B cell (primary cell): ENCODE measurements at regions not wholly inside any gene's neighbourhood (a gene's known extent, or its start where the extent isn't known, plus 50 kb on each side); places are given as distances from the start of the nearest gene placed in this dataset.

Source experiments
- ATAC-seq: fragments of 200-7000 bp; cut with Tn5 transposase; one replicate; pipeline ENCODE4 v1.10.0; 2021; ENCODE audit warnings: low read depth, mild to moderate bottlenecking, moderate number of reproducible peaks, moderate library complexity
- CTCF ChIA-PET: fragments of 350-600 bp; sonication (Branson Sonifier 250); formaldehyde crosslinking; loops from one replicate; lab custom pipeline; 2021; ENCODE audit warnings: antibody characterized with exemption, inconsistent platforms; lab: Charles Lee
- POLR2A ChIA-PET: fragments of 350-600 bp; sonication (Branson Sonifier 250); formaldehyde crosslinking; loops from one replicate; lab custom pipeline; 2021; ENCODE audit warnings: antibody characterized with exemption; lab: Charles Lee
- DNase-seq: peaks from one replicate; pipeline ENCODE4 v3.0.0; 2013
- H2AFZ ChIP-seq: 2 replicates; pipeline ENCODE4 v1.6.1; 2012; ENCODE audit warnings: mild to moderate bottlenecking, low read depth, low read length; ENCODE audit not compliant: insufficient read depth, poor library complexity, severe bottlenecking
- H3K27ac ChIP-seq, 2 donors: 1 replicate in 1 of 2; 2 replicates in 1 of 2; pipeline ENCODE4 v1.5.1; 2012 to 2013; ENCODE audit warnings: low read length in 2 of 2, mild to moderate bottlenecking in 2 of 2, moderate library complexity in 1 of 2
- H3K27me3 ChIP-seq, 4 experiments: fragments of 200-600 bp in 1 of 4; sonication (generic) in 1 of 4; replicated peaks in 1 of 4; 1 replicate in 2 of 4; 2 replicates in 2 of 4; pipeline versions ENCODE4 v1.6.1 to v1.7.0; 2013 to 2016; ENCODE audit warnings: low read length in 3 of 4, mild to moderate bottlenecking in 2 of 4, mixed read lengths in 1 of 4, moderate library complexity in 1 of 4; ENCODE audit not compliant: insufficient read depth in 4 of 4, control insufficient read depth in 3 of 4; ENCODE audit errors: control extremely low read depth in 1 of 4
- H3K36me3 ChIP-seq, 2 experiments: replicated peaks in 1 of 2; 1 replicate in 1 of 2; 2 replicates in 1 of 2; pipeline versions ENCODE4 v1.6.1 to v1.7.1; 2013; ENCODE audit warnings: low read length in 1 of 2; ENCODE audit not compliant: insufficient read depth in 2 of 2, control insufficient read depth in 1 of 2; ENCODE audit errors: control extremely low read depth in 1 of 2, extremely low read depth in 1 of 2
- H3K4me1 ChIP-seq, 2 donors: fragments of 200-600 bp in 1 of 2; sonication (generic) in 1 of 2; 1 replicate in 1 of 2; 2 replicates in 1 of 2; pipeline versions ENCODE4 v1.5.1 to v1.6.1; 2013 to 2017; ENCODE audit warnings: low read length in 2 of 2; ENCODE audit not compliant: control insufficient read depth in 2 of 2, insufficient read depth in 2 of 2
- H3K4me2 ChIP-seq: replicated peaks from 2 replicates; pipeline ENCODE3; 2012; ENCODE audit warnings: mild to moderate bottlenecking, low read depth, low read length; ENCODE audit not compliant: poor library complexity, severe bottlenecking
- H3K4me3 ChIP-seq, 5 experiments: fragments of 200-600 bp in 1 of 5; sonication (generic) in 1 of 5; 1 replicate in 3 of 5; 2 replicates in 2 of 5; pipeline versions ENCODE4 v1.5.1 to v1.7.0; 2011 to 2016; ENCODE audit warnings: low read length in 4 of 5, mild to moderate bottlenecking in 4 of 5, low read depth in 2 of 5, control low read depth in 1 of 5, moderate library complexity in 1 of 5; ENCODE audit not compliant: insufficient read depth in 1 of 5; ENCODE audit errors: control extremely low read depth in 1 of 5, extremely low read depth in 1 of 5
- H3K79me2 ChIP-seq: fragments of 200-600 bp; sonication (generic); one replicate; pipeline ENCODE4 v1.6.0; 2016; ENCODE audit warnings: low read length; ENCODE audit not compliant: control insufficient read depth, insufficient read depth
- H3K9ac ChIP-seq: fragments of 200-600 bp; sonication (generic); 2 replicates; pipeline ENCODE4 v1.6.1; 2017; ENCODE audit warnings: mild to moderate bottlenecking, low read length, moderate library complexity
- H3K9me3 ChIP-seq, 3 donors: one replicate each; pipeline versions ENCODE4 v1.6.1 to v1.7.1; 2013; ENCODE audit warnings: low read length in 2 of 3; ENCODE audit not compliant: control insufficient read depth in 2 of 3, insufficient read depth in 1 of 3; ENCODE audit errors: control extremely low read depth in 1 of 3
- H4K20me1 ChIP-seq: 2 replicates; pipeline ENCODE4 v1.6.0; 2012; ENCODE audit warnings: mild to moderate bottlenecking, low read length; ENCODE audit not compliant: insufficient read depth, control insufficient read depth, poor library complexity, severe bottlenecking
- H3K27ac Mint-ChIP-seq: one replicate; pipeline ENCODE4 v1.8.0; 2021; ENCODE audit warnings: mixed read lengths
- H3K27me3 Mint-ChIP-seq: one replicate; pipeline ENCODE4 v1.8.0; 2021; ENCODE audit warnings: mixed read lengths
- H3K4me1 Mint-ChIP-seq: one replicate; pipeline ENCODE4 v1.8.0; 2021; ENCODE audit warnings: mixed read lengths
- H3K4me3 Mint-ChIP-seq: one replicate; pipeline ENCODE4 v1.8.0; 2021; ENCODE audit warnings: mixed read lengths
- H3K9me3 Mint-ChIP-seq: one replicate; pipeline ENCODE4 v1.8.0; 2022; ENCODE audit warnings: mixed read lengths; ENCODE audit not compliant: insufficient read depth
- CTCF ChIP-seq: fragments of 200-600 bp; IDR thresholded peaks from one replicate; pipeline ENCODE4 v1.8.0; 2022; ENCODE audit warnings: antibody characterized with exemption, mild to moderate bottlenecking
- EZH2 ChIP-seq: IDR thresholded peaks from 2 replicates; pipeline ENCODE4 v1.6.1; 2012; ENCODE audit warnings: borderline replicate concordance, low read depth, mild to moderate bottlenecking, moderate library complexity, low read length; ENCODE audit not compliant: insufficient read depth, poor library complexity, severe bottlenecking
- WGBS: methylation state at CpG from one replicate; pipeline ENCODE4 v1.1.5; 2013; ENCODE audit warnings: missing lambda C conversion rate; ENCODE audit not compliant: insufficient coverage; 5-methylcytosine and 5-hydroxymethylcytosine counted together
- intact Hi-C: fragments of 100-400 bp; cut with micrococcal nuclease; formaldehyde crosslinking; loops from one replicate; pipeline ENCODE4 v1.10.0; 2022

- intact Hi-C loops = no loop called here
- H3K4me2 ChIP-seq = no peak overlapping the region
- H3K4me3 ChIP-seq = no peak overlapping the region
- H3K9ac ChIP-seq = no peak overlapping the region
- Mint-ChIP-seq H3K4me1 (no peaks in the 10 kb centered on the region), H3K27me3 (no peaks in the 10 kb centered on the region), H3K4me3 (no peak overlapping the region), H3K27ac (no peak overlapping the region), H3K9me3 (no peaks in the 10 kb centered on the region)
- ChIA-PET CTCF (no interaction called here), POLR2A (no interaction called here)
- no peaks in the 10 kb centered on the region for H3K36me3 ChIP-seq
- H2AFZ ChIP-seq = no peak overlapping the region
- no peaks in the 10 kb centered on the region for H3K79me2 ChIP-seq
- ATAC-seq (no peak), DNase-seq (no peak)
- no peaks in the 10 kb centered on the region for H3K27me3 ChIP-seq
- no peaks in the 10 kb centered on the region for H4K20me1 ChIP-seq
- no peaks in the 10 kb centered on the region for H3K9me3 ChIP-seq
- 75% methylated on average over 1 of the region's 1 CpG for WGBS
- no peak for TF ChIP-seq EZH2
- TF ChIP-seq CTCF = no peak
- no peak overlapping the region for H3K27ac ChIP-seq
- H3K4me1 ChIP-seq = no peaks in the 10 kb centered on the region
Measured at GRCh38 chr4:119765951-119766350, 137.3 kb upstream of the PDE5A start.

DNA sequence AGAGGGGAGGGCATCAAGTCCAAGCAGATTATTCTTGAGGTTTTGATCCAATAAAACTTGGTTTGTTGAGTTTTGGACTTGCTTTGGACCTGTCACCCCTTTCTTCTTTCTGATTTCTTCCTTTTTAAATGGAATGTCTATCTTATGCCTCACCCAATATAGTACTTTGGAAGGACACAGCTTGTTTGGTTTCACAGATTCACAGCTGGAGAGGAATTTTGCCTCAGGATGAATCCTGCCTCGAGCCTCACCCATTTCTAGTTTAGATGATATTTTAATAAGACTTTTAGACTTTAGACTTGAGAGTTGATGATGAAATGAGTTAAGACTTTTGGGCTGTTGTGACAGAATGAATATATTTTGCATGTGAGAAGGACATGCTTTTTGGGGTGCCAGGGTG, 136.9 kb upstream of the PDE5A start:
- Histone ChIP-seq H3K79me2 (no peaks in the 10 kb centered on the region), H3K4me3 (no peak overlapping the region), H3K4me2 (no peak overlapping the region), H4K20me1 (no peaks in the 10 kb centered on the region), H3K27ac (no peak overlapping the region), H2AFZ (no peak overlapping the region), H3K36me3 (no peaks in the 10 kb centered on the region), H3K27me3 (no peaks in the 10 kb centered on the region), H3K9me3 (no peaks in the 10 kb centered on the region), H3K9ac (no peak overlapping the region), H3K4me1 (no peaks in the 10 kb centered on the region)
- ChIA-PET CTCF (no interaction called here), POLR2A (no interaction called here)
- Mint-ChIP-seq H3K4me1 (no peaks in the 10 kb centered on the region), H3K27me3 (no peaks in the 10 kb centered on the region), H3K9me3 (no peaks in the 10 kb centered on the region), H3K4me3 (no peak overlapping the region), H3K27ac (no peak overlapping the region)
- DNase-seq (no peak), ATAC-seq (no peak)
- intact Hi-C loops = no loop called here
- no peak for TF ChIP-seq EZH2
- no CpG with 5 or more reads among the region's 1 CpG for WGBS
